AG09309 (cell line): ENCODE measurements at regions not wholly inside any gene's neighbourhood (a gene's known extent, or its start where the extent isn't known, plus 50 kb on each side); places are given as distances from the start of the nearest gene placed in this dataset.
A peak's percentile ranks its signal among the peaks of the same experiment; 100 is the strongest.

Experiments
- DNase-seq: peaks from one replicate; pipeline ENCODE4 v3.0.0-alpha.2; 2010; ENCODE audit warnings: low read depth
- H3K4me3 ChIP-seq: 2 replicates; pipeline ENCODE4 v1.5.1; 2011; ENCODE audit warnings: mild to moderate bottlenecking, low read depth, low read length, moderate library complexity; ENCODE audit not compliant: control insufficient read depth
- TF ChIP-seq, protein P1 (sequence below): IDR thresholded peaks from 2 replicates; pipeline ENCODE4 v1.5.1; 2011; ENCODE audit warnings: mild to moderate bottlenecking, low read depth, low read length, inconsistent platforms; ENCODE audit not compliant: insufficient read depth, control insufficient read depth; ENCODE audit errors: missing control alignments

DNA sequence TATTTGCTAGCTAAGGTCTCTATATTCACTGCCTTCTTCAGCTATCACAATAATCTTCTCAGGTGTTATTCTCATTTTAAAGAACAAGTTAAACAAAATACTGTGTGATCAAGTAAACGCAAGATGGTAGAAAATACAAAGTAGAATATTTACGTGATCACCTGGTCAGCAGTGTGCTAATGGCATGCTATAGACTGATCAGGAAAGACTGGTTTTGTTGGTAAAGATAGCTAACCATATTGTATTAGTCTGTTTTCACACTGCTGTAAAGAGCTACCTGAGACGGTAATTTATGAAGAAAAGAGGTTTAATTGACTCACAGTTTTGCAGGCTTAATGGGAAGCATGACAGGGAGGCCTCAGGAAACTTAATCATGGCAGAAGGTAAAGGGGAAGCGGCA is 50.4 kb downstream of the ZBTB38 start:
- TF ChIP-seq, protein P1, sequence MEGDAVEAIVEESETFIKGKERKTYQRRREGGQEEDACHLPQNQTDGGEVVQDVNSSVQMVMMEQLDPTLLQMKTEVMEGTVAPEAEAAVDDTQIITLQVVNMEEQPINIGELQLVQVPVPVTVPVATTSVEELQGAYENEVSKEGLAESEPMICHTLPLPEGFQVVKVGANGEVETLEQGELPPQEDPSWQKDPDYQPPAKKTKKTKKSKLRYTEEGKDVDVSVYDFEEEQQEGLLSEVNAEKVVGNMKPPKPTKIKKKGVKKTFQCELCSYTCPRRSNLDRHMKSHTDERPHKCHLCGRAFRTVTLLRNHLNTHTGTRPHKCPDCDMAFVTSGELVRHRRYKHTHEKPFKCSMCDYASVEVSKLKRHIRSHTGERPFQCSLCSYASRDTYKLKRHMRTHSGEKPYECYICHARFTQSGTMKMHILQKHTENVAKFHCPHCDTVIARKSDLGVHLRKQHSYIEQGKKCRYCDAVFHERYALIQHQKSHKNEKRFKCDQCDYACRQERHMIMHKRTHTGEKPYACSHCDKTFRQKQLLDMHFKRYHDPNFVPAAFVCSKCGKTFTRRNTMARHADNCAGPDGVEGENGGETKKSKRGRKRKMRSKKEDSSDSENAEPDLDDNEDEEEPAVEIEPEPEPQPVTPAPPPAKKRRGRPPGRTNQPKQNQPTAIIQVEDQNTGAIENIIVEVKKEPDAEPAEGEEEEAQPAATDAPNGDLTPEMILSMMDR, result no peak
- DNase-seq, result no peak
- no peak overlapping the region for H3K4me3 ChIP-seq

DNA sequence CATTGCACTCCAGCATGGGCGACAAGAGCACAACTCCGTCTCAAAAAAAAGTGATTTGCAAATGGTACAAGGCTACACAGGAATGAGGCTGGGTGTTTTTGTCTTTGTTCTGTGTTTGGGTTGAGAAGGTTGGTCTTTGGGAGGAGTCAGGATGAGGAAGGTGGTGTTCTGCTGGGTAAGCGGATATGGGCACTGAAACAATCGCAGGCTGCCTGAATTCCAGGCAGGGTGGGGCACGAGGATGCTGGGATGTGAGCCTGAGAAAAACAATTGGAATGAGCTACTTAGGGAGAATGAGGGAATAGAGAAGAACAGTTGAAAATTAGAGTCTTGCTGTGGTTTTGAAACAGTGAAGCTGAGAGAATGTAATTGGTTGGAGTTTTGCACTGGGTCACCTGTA is 51.6 kb downstream of the ZBTB38 start:
- DNase-seq, result no peak
- no peak overlapping the region for H3K4me3 ChIP-seq
- TF ChIP-seq, protein P1, result no peak

DNA sequence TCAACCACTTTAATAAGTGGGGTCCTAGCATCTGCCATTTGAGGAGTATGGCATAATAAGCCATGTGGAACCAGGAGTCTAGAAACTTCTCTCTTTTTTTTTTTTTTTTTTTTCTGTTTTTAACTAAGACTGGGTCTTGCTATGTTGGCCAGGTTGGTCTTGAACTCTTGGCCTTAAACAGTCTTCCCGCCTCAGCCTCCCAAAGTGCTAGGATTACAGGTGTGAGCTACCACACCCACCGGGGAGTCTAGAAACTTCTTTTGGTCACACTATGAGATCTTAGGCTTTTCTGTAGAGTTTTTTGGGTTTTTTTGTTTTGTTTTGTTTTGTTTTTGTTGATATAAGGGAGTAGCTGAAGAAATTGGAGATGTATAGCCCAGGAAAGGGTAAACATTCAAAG is 52.9 kb downstream of the ZBTB38 start:
- DNase-seq, result no peak
- H3K4me3 ChIP-seq, result no peak overlapping the region
- TF ChIP-seq, protein P1, result no peak

- TF ChIP-seq, protein P1, result no peak
- DNase-seq, result peak; percentile 64
- no peak overlapping the region for H3K4me3 ChIP-seq
These were observed 53.5 kb downstream of the ZBTB38 start for GRCh38 chr3:141421639-141422319.

DNA sequence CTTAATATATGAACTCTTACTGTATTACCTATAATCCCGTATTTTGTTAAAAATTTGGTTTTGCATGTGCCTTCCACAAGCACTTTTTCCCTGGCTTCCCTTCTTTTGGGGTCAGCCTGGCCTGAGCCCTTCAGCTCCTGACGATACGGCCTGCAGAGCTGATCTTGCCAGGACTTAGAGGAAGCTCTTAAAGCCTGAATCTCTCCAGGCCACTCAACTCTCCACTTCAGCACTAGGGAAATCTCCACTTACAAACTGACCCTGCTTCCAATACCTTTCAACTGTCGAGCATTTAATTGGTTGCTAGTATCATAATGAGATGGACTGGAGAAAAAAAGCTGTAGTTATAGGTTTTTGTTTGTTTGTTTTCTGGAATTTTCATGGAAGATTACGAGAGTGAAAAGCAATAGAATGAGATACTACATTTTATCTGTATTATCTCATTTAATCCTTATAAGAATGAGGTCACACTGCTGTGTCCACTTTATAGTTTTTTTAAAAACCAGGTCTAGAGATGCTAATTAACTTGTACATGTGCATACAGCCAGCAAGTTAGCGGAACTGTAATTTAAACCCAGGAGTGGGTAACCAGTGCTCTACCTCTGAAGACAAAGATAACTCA is 54.8 kb downstream of the ZBTB38 start:
- H3K4me3 ChIP-seq, result no peak overlapping the region
- TF ChIP-seq, protein P1, result no peak
- DNase-seq, result no peak

GRCh38 chr3:141425523-141426233 is 57.4 kb downstream of the ZBTB38 start:
- no peak for DNase-seq
- TF ChIP-seq, protein P1, result no peak
- H3K4me3 ChIP-seq, result no peak overlapping the region
